ENCODE measurements at regions not wholly inside any gene's neighbourhood (a gene's known extent, or its start where the extent isn't known, plus 50 kb on each side); places are given as distances from the start of the nearest gene placed in this dataset.

DNA sequence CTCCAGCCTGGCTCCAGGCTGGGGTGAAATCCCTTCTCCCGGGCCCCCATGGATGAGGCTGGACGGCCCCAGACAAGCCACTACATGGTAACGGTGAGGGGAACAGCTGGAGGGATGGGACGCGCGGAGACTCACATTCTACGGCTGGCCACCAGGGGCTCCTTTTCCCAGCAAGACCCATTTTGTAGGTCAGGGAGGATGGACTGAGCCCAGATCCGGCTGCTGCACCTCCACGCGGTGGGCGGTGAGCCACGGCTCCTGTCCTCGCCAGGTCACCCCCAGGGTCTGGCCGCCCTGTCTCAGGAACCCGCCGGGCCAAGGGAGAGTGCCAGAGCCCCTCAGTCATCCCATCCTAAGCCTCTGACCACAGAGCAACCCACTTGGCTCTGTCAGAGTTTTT, 75.0 kb upstream of the ACTRT2 start:
- no TSS peak for BruUV-seq (replicated peaks)
- POLR2A ChIA-PET: no interaction called here
- TF ChIP-seq, protein P1, sequence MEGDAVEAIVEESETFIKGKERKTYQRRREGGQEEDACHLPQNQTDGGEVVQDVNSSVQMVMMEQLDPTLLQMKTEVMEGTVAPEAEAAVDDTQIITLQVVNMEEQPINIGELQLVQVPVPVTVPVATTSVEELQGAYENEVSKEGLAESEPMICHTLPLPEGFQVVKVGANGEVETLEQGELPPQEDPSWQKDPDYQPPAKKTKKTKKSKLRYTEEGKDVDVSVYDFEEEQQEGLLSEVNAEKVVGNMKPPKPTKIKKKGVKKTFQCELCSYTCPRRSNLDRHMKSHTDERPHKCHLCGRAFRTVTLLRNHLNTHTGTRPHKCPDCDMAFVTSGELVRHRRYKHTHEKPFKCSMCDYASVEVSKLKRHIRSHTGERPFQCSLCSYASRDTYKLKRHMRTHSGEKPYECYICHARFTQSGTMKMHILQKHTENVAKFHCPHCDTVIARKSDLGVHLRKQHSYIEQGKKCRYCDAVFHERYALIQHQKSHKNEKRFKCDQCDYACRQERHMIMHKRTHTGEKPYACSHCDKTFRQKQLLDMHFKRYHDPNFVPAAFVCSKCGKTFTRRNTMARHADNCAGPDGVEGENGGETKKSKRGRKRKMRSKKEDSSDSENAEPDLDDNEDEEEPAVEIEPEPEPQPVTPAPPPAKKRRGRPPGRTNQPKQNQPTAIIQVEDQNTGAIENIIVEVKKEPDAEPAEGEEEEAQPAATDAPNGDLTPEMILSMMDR (IDR thresholded peaks at IDR 0.05; ENCODE audit: unreplicated experiment): no peak
- Mint-ChIP-seq H3K4me1 (ENCODE audit: insufficient read depth, unreplicated experiment) (no peaks in the 10 kb centered on the region), H3K27me3 (ENCODE audit: insufficient read depth, unreplicated experiment) (no peaks in the 10 kb centered on the region), H3K27ac (ENCODE audit: low read depth, unreplicated experiment) (no peak overlapping the region), H3K4me3 (ENCODE audit: unreplicated experiment) (no peak overlapping the region), H3K36me3 (ENCODE audit: insufficient read depth, unreplicated experiment) (no peaks in the 10 kb centered on the region), H3K9me3 (ENCODE audit: unreplicated experiment) (peaks cover 9% of the 10 kb centered on the region)
- CTCF ChIA-PET: no interaction called here
- intact Hi-C loops (cut with micrococcal nuclease): no loop called here
- DNase-seq (ENCODE audit: unreplicated experiment): no peak

DNA sequence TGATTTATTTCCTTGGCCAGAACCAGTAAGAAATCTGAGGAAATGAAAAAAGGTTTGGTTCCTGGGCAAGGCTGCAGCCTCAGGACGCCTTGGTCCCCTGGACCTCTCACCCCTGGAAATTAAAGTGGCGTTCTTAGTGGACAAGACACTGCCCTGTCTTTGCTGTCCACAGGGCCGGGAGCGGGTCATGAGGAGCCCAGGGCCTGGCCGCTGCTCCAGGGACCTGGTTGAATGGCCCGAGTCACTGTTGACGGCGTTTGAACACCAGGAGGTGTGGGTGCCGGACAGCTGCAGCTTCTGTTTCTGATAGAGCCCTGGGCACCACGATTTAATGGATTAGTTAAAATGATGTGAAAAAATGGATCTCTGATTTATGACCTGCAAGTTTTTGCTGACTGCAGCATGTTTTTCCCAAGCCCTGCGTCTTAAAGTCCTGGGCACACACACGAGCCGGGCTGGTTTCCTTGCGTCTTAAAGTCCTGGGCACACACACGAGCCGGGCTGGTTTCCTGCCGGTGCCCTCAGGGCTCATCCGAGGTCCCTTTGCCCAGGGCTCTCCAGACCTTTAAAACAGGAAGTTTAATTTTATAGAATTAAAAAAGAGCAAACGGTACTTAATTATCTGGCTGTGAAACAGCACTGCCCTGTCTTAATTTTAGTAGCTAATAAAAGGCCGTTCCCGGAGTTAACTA, 74.1 kb upstream of the ACTRT2 start:
- Mint-ChIP-seq H3K9me3 (ENCODE audit: unreplicated experiment) (peaks cover 13% of the 10 kb centered on the region), H3K4me1 (ENCODE audit: insufficient read depth, unreplicated experiment) (no peaks in the 10 kb centered on the region), H3K36me3 (ENCODE audit: insufficient read depth, unreplicated experiment) (no peaks in the 10 kb centered on the region), H3K4me3 (ENCODE audit: unreplicated experiment) (no peak overlapping the region), H3K27ac (ENCODE audit: low read depth, unreplicated experiment) (no peak overlapping the region), H3K27me3 (ENCODE audit: insufficient read depth, unreplicated experiment) (no peaks in the 10 kb centered on the region)
- BruUV-seq (replicated peaks): no TSS peak
- ChIA-PET CTCF (interaction anchor here (0.6 kb wide), 1 partner anchor 66 kb away, joined by 3 read pairs; no protein-coding TSS in a partner anchor), POLR2A (no interaction called here)
- DNase-seq (ENCODE audit: unreplicated experiment): no peak
- intact Hi-C loops (cut with micrococcal nuclease): no loop called here
- TF ChIP-seq, protein P1 (IDR thresholded peaks at IDR 0.05; ENCODE audit: unreplicated experiment): no peak

DNA sequence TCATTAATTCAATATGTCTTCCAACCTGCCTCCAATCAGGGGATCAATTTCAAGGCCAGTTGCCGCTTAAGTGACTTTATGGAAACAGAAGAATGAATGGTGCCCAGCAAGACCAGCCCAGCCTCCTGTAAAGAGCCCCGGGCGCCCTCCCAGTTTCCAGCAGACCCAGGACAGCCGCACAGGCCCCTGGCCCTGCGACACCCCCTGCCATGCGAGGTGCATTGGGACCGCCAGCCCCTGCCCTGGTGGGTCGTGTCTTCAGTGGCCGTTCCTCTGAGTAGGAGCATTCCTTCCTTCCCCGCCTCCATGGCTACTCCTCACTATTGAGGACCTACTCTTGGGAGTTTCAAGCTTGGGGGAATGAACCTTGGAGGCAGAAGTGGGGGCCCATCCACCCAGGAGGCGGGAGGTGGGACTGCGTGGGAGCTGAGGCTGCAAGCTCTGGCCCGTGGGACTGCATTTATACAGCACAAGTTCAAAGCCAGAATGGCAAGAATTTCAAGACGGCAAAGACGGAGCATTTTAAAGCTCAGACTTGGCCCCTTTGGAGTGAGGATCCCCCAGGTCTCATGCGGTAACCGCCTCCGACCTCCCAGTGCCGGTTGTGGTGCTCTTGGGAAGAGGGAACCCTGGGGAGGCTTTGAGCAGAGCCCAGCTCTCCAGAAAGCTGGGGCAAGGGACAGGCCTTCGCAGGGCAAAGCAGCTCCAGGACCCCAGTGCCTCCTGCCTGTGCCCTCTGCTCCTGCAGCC, 73.1 kb upstream of the ACTRT2 start:
- H3K9me3 Mint-ChIP-seq (ENCODE audit: unreplicated experiment): peaks cover 23% of the 10 kb centered on the region
- H3K27me3 Mint-ChIP-seq (ENCODE audit: insufficient read depth, unreplicated experiment): no peaks in the 10 kb centered on the region
- intact Hi-C loops (cut with micrococcal nuclease): no loop called here
- H3K4me1 Mint-ChIP-seq (ENCODE audit: insufficient read depth, unreplicated experiment): no peaks in the 10 kb centered on the region
- ChIA-PET POLR2A (no interaction called here), CTCF (no interaction called here)
- H3K27ac Mint-ChIP-seq (ENCODE audit: low read depth, unreplicated experiment): no peak overlapping the region
- H3K4me3 Mint-ChIP-seq (ENCODE audit: unreplicated experiment): no peak overlapping the region
- DNase-seq (ENCODE audit: unreplicated experiment): no peak
- no TSS peak for BruUV-seq (replicated peaks)
- TF ChIP-seq, protein P1 (IDR thresholded peaks at IDR 0.05; ENCODE audit: unreplicated experiment): no peak
- H3K36me3 Mint-ChIP-seq (ENCODE audit: insufficient read depth, unreplicated experiment): no peaks in the 10 kb centered on the region

DNA sequence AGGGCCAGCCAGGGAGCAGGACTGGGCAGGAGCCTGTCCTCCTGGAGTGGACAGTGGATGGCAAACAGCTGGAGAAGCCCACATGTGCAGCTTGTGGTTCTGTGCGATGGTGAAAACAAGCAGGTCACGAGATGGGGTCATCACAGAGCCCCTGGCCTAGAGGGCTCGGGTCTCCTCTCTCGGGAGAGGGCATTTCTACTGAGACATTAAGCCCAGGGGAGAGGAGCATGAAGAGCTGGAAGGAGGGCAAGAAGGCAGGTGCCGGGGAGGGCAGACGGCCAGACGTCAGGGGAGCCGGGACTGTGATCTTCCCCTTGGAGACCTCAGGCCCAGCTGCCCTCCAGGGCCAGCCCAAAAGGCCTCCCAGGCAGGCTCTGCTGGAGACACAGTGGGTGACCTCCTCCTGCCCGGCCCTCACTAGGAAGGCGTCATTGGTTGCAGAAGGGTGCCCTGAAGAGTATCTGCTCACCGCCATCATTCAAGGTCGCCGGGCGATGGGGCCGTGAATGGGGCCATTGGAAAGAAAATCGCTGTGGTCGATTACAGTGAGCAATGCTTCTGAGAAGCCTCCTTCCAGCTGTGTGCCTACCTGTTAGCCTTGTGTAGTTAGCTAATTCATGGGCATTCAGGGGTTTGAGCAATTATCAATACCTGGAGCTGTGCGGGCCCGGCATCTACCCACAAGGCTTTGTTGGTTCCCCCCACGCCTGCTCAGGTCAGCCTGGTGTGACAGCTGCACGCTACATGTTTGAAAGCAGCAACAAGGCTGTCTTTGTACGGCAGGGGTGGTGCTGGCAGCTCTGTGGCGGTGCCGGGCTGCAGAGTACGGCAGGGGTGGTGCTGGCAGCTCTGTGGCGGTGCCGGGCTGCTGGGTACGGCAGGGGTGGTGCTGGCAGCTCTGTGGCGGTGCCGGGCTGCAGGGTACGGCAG, 72.3 kb upstream of the ACTRT2 start:
- H3K27ac Mint-ChIP-seq (ENCODE audit: low read depth, unreplicated experiment): no peak overlapping the region
- BruUV-seq (replicated peaks): no TSS peak
- ChIA-PET POLR2A (no interaction called here), CTCF (no interaction called here)
- DNase-seq (ENCODE audit: unreplicated experiment): no peak
- H3K4me3 Mint-ChIP-seq (ENCODE audit: unreplicated experiment): no peak overlapping the region
- H3K4me1 Mint-ChIP-seq (ENCODE audit: insufficient read depth, unreplicated experiment): no peaks in the 10 kb centered on the region
- H3K9me3 Mint-ChIP-seq (ENCODE audit: unreplicated experiment): peaks cover 31% of the 10 kb centered on the region
- TF ChIP-seq, protein P1 (IDR thresholded peaks at IDR 0.05; ENCODE audit: unreplicated experiment): no peak
- intact Hi-C loops (cut with micrococcal nuclease): no loop called here
- no peaks in the 10 kb centered on the region for H3K27me3 Mint-ChIP-seq (ENCODE audit: insufficient read depth, unreplicated experiment)
- no peaks in the 10 kb centered on the region for H3K36me3 Mint-ChIP-seq (ENCODE audit: insufficient read depth, unreplicated experiment)

All from MCF 10A (cell line).